ENCODE measurements at regions not wholly inside any gene's neighbourhood (a gene's known extent, or its start where the extent isn't known, plus 50 kb on each side); places are given as distances from the start of the nearest gene placed in this dataset.
A peak's percentile ranks its signal among the peaks of the same experiment; 100 is the strongest.

GRCh38 chr3:161156936-161157335, 51.8 kb upstream of the B3GALNT1 start:
- no peak for DNase-seq (ENCODE audit: low read depth)

- no peak for DNase-seq (ENCODE audit: low read depth)
Observed at GRCh38 chr3:161161603-161162002, 56.5 kb upstream of the B3GALNT1 start.

- DNase-seq (ENCODE audit: low read depth), result peak; percentile 86
Observed at GRCh38 chr3:161163297-161163696, 57.8 kb upstream of the NMD3 start.

DNA sequence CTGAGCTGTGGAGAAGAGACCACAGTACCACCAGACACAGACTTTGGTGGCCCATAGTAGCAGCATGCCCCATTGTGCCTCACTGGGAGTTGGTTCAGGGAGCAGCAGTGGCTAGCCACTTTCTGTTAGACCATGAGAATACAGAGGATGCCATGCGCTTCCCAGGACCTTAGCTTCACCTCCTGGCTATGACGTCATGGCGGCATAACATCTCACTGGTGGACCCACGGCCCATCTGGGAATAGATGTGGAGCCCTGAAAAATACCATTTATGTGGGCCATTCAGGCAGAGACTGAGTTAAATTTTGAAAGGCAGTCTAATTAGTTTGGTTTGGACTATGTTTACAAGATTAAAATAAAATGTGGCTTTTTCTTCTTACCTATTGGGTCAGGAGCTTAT, 55.1 kb upstream of the NMD3 start:
- no peak for DNase-seq (ENCODE audit: low read depth)

DNA sequence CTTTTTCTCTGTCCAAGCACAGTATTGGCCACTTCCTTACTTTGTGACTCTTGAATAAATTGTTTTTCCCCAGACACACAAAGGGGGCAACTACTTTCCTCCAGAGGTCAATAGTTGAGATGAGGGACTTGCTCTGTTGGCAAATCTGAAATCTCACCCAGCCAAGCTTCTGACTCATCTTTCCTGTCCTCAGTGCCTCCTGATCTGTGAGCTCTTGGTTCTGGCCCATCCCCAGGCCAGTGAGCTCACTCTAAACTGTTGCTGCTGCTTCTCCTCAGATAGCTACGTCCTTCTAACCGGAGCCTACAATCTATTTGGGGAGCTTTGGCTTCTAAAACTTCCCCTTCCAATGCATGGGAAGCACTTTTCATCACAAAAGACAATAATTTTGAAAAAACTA, 50.0 kb upstream of the NMD3 start:
- DNase-seq (ENCODE audit: low read depth), result peak; percentile 39
